ENCODE measurements at regions not wholly inside any gene's neighbourhood (a gene's known extent, or its start where the extent isn't known, plus 50 kb on each side); places are given as distances from the start of the nearest gene placed in this dataset.
"Not testable (repeated sequence)": the region's sequence is repeated elsewhere in the genome, so short reads cannot be mapped to it uniquely, and the experiment has no call there.

DNA sequence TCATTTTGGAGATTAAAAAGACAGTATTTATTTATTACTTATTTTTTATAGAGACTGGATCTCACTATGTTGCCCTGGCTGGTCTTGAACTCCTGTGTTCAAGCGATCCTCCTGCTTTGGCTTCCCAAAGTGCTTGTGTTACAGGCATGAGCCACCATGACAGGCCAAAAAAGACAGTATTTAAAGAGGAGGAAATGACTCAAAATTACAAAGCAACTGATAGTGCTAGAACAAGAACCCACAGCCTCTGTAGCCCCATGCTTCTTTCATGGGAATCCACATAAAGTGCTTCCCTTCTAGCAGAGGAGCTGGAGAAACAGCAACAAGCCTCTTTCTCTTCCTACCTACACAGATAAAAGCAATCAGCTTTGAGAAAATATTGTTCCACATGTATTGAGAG lies 230.7 kb upstream of the PODXL start:
- DNase-seq (no peak), ATAC-seq (ENCODE audit: poor library complexity) (no peak)
- intact Hi-C loops (cut with DNase I), result no loop called here

GRCh38 chr7:131786204-131786603 lies 229.8 kb upstream of the PODXL start:
- DNase-seq, result no peak
- no peak for ATAC-seq (ENCODE audit: poor library complexity)
- intact Hi-C loops (cut with DNase I), result no loop called here

- intact Hi-C loops (cut with DNase I), result no loop called here
- ATAC-seq (ENCODE audit: poor library complexity) (no peak), DNase-seq (no peak)
Observed at GRCh38 chr7:131778601-131779000, 222.2 kb upstream of the PODXL start.

DNA sequence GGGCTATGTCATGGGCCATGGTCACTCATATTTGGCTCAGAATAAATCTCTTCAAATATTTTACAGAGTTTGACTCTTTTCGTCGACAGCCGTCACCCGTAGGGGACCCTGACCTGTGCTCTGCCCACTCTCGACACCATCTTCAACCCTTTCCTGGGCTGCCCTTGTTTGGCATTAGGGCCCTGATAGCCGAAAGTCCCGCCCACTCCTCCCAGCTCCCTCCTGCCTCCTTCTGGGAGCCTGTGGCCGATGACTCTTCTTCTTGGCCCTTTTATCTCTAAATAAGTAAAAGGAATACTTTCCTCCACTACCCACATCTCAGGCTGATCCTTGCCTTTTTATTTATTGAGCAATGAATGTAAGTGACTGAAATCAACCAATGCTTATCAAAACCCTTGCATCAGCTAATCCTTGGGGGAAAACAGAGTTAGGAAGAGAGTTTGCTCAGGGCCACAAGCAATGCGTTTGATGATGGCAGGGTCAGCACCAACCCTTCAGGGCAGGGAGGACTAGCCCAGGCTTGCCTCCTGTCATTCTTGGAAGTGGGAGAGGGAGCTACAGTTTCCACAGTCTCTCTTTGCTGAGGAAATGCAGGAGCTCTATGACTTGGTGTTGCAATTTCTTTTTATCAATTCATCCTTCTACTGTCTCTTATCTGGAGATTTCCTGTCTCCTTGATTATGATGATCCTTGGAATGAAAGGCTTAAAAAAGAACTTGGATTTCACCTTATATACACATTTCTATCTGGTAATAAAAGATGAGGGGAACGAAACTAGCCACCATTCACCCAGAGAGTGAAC lies 218.2 kb upstream of the PODXL start:
- intact Hi-C loops (cut with DNase I), result no loop called here
- ATAC-seq (ENCODE audit: poor library complexity) (no peak), DNase-seq (no peak)

- DNase-seq (no peak), ATAC-seq (ENCODE audit: poor library complexity) (no peak)
- intact Hi-C loops (cut with DNase I), result no loop called here
Observed at GRCh38 chr7:131773413-131773812, 217.0 kb upstream of the PODXL start.

- ATAC-seq (ENCODE audit: poor library complexity) (no peak), DNase-seq (no peak)
- intact Hi-C loops (cut with DNase I), result no loop called here
Observed at GRCh38 chr7:131769241-131769640, 212.8 kb upstream of the PODXL start.

- no peak for DNase-seq
- ATAC-seq (ENCODE audit: poor library complexity), result no peak
- intact Hi-C loops (cut with DNase I), result no loop called here
Observed at GRCh38 chr7:131767591-131767990, 211.2 kb upstream of the PODXL start.

DNA sequence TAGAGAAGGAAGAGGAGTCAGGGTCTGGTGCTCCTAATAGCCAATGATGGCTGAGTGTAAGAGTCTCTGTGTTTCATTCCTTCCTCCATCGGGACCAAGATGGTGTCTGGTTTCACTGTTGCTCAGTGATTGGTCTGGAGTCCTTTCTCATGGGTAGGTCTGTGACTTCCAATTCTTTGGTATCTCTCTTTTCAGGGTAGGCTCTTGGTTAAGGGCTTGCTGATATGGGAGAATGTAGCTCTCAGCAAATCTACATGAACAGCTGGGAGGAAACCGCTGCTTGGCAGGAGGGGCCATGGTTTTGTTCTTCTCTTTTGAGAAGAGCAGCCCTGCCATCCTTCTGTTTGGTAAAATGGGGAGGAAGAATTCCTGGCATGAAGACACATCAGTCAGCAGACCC lies 209.1 kb upstream of the PODXL start:
- no peak for ATAC-seq (ENCODE audit: poor library complexity)
- DNase-seq, result no peak
- intact Hi-C loops (cut with DNase I), result no loop called here

DNA sequence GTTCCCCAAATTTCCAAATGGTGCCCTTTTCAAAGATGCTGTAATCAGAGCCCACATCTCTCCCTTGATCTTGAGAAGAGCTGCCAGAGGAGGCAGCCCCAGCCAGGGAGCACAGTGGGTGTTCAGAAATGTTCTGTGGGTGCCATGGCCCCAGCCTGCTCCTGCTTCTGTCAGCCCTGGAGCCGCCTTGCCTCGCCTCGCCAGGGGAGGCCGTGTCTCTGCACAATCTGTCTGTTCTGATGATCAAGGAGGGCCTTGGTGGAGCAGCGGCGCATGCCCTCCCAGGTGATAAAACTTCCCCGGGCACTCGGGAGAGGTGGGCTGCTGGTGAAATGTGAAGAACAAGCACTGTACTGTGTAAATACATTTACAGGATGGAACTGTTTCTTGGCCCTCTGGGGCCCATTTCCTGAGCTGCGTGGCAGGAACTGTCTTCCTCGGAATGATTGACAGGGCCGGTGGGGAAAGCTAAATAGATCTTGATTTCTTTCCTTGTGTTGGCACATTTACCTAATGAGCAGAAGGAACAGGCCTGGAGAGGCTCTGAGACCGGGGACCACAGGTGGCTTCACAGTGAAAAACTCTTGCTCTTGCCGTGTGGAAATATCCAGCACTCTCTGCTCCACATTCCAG lies 207.8 kb upstream of the PODXL start:
- DNase-seq, result no peak
- no peak for ATAC-seq (ENCODE audit: poor library complexity)
- intact Hi-C loops (cut with DNase I), result no loop called here

- ATAC-seq (ENCODE audit: poor library complexity) (no peak), DNase-seq (no peak)
- intact Hi-C loops (cut with DNase I), result no loop called here
Observed at GRCh38 chr7:131762753-131763152, 206.3 kb upstream of the PODXL start.

GRCh38 chr7:131755801-131756200 lies 199.4 kb upstream of the PODXL start:
- not testable (repeated sequence) for ATAC-seq (ENCODE audit: poor library complexity); DNase-seq

GRCh38 chr7:131753620-131754222 lies 197.3 kb upstream of the PODXL start:
- intact Hi-C loops (cut with DNase I), result no loop called here
- DNase-seq (no peak), ATAC-seq (ENCODE audit: poor library complexity) (no peak)

More at GRCh38 chr7:131755801-131756200, 199.4 kb upstream of the PODXL start:
- intact Hi-C loops (cut with DNase I), result not testable (repeated sequence)

DNA sequence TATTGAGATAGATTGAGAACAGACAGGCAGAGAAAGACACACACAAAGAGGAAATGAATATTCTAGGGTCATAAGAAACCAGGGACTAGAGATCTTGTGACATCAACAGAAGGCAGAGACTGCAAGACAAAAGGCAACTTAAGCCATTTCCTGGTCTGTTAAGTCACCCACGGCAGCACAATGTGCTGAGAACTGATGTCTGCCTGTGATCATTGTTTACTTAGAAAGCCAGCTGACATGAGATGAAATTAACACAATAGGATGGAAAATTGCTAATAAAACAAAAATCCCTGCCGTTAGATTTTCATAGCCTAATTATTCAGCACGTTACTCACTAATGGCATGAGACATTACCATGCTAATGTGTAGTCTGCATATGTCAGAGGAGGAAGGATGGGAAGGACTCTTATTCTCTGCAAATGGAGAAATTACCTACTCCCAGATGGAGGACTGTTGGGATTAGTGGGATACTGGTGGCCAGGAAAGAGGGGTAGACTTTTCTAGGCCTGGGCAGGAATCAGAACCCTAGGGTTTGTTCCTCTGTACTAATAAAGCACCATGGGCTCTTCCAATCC lies 191.3 kb upstream of the PODXL start:
- no peak for ATAC-seq (ENCODE audit: poor library complexity)
- no peak for DNase-seq
- intact Hi-C loops (cut with DNase I), result no loop called here

DNA sequence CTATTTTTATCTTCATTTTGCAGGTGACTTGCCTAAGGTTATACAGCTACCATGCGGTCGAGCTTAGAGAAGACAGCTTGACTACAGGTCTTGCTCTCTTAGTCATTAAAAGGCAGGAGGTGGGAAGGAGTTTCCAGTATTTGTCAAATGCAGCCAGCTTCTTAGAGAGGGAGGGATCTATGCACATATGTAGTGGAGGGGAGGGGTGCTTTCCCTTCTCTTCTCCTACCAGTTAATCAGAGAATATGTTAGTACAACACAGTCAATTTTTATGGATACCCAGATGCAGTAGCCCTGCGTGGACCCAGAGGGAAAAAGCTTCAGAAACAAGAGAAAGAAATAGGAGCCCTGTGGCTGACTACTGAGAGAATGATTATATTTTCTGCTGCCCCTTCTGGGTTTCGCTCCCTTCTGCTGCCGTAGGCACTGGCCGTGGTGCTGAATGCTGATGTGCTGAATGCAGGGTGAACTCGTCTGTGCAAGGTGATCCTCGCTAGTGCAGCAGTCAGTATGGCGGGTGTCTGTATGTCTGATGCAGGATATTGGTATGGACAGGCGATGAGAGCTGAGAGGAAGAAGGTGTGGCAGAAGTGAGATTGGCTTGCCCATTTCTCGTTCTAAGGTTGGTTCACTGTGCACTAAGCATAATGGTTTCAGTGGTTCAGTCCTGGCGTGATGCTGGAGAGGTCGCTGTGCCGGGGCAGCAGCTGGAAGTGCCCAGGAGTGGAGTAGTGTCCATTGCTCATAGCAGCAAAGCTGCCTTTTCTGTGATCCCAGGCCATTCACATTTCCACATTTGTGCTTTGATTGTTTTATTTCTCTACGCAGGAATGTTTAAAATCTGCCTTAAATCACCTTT lies 189.2 kb upstream of the PODXL start:
- no peak for DNase-seq
- intact Hi-C loops (cut with DNase I), result no loop called here
- no peak for ATAC-seq (ENCODE audit: poor library complexity)

DNA sequence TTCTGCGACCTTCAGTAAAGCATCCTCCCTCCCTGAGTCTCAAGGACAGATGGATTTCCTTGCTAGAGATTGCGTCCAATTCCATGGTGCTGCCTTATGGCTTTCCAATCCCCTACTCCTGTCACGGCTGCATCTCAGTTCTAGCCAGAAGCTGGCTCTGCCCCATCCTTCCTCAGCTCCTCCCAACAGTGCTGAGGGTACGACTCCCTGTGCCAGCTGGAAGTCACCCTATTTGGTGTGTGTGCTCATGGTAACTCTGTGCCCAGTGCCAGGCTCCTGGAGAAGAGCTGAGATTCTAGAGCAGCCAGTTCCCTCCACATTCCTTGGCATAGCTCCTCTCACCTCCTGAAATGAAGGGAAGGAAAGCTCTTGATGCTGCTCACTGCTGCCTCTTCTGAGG lies 185.0 kb upstream of the PODXL start:
- no peak for DNase-seq
- ATAC-seq (ENCODE audit: poor library complexity), result no peak
- intact Hi-C loops (cut with DNase I), result no loop called here

DNA sequence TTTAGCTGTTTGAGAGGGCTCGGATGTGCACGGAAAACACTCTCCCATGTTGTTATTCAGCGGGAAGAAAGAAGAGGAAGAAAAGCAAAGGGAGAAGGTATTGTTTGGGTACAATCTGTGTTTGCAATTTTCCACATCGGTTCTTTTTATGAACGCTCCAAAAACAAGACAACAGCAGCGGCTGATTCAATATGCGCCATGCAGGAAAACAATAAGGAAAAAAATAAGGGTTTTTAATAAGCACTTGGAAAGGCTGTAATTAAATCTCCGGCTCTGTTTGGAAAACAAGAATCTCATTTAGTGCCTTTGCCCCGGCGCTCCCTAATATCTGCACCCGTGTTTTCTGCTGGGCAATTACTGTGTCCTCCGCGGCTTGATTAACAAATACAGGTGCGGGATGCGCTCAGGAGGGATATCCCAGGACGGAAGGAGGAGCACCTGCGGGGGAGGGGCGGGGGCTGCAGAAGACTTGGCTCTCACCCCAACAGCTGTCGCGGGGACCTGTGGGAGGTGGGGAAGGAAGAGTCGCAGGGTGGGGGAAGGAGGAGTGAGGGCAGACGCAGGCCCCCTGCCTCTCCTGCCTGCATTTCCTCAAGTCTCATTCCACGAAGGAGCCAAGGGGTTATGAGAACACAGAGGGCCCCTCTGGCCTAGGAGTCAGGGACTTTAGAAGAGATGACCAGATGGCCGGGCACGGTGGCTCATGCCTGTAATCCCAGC lies 181.5 kb upstream of the PODXL start:
- no peak for ATAC-seq (ENCODE audit: poor library complexity)
- no peak for DNase-seq
- intact Hi-C loops (cut with DNase I), result no loop called here

DNA sequence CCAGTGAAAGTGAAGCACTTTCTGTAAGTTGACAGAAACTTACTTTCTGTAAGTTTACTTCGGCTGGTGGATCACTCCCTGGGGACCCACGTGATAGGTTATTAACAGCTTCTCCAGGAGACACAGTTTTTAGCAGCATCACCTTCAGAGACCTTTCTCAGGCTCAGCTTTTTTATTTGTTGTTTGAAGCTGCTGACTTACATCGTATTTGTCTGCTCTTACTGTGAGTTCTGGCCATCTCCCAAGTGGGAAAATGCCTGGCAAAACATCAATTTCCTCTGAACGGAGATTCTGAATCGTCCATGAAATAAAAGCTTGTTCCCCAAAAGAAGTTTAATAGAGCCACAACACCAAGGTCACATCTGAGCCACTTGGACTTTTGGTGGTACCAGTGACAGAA lies 178.7 kb upstream of the PODXL start:
- no peak for DNase-seq
- intact Hi-C loops (cut with DNase I), result no loop called here
- ATAC-seq (ENCODE audit: poor library complexity), result no peak

DNA sequence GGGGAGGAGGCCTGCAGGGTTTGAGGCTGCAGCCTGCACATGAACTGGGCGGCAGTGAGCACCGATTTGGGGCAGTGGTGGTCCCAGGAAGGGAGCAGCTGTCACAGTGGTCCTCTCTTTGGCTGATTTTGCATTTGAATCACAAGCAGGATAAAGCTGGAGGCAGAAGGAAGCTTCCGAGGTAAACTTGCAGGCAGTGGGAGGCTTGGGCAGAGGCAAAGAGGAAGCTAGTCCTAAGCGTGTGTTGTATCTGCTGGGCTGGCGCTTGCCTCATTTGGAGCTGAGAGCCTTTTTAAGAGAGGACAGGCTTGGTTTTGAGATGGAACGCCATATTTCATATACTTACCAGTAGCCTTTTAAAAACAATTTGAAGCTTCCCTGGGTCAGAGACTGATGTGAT lies 177.2 kb upstream of the PODXL start:
- DNase-seq (no peak), ATAC-seq (ENCODE audit: poor library complexity) (no peak)
- intact Hi-C loops (cut with DNase I), result no loop called here

Data from Right ventricle myocardium superior (tissue), 1 donor.